H1 (cell line): ENCODE measurements at regions not wholly inside any gene's neighbourhood (a gene's known extent, or its start where the extent isn't known, plus 50 kb on each side); places are given as distances from the start of the nearest gene placed in this dataset.

Experiments
- EZH2 ChIP-seq: fragments of 200-600 bp; sonication (generic); IDR thresholded peaks from 2 replicates; pipeline ENCODE4 v1.7.1; 2012; ENCODE audit warnings: low read depth, mild to moderate bottlenecking, moderate library complexity, low read length, inconsistent platforms; ENCODE audit not compliant: severe bottlenecking
- GABPA ChIP-seq: IDR thresholded peaks from 2 replicates; pipeline ENCODE4 v1.6.1; 2011; ENCODE audit warnings: mild to moderate bottlenecking, low read length, moderate library complexity, borderline replicate concordance; ENCODE audit not compliant: insufficient read depth
- JUND ChIP-seq: IDR thresholded peaks from 2 replicates; pipeline ENCODE4 v1.6.1; 2011; ENCODE audit warnings: mild to moderate bottlenecking, improper control_type of control experiment, low read length
- MAFK ChIP-seq: IDR thresholded peaks from 2 replicates; pipeline ENCODE4 v1.6.1; 2012; ENCODE audit warnings: low read depth, mild to moderate bottlenecking, improper control_type of control experiment, low read length
- POLR2A ChIP-seq, 2 experiments: IDR thresholded peaks; 1 replicate in 1 of 2; 2 replicates in 1 of 2; pipeline ENCODE4 v1.6.1; 2011; ENCODE audit warnings: low read depth in 2 of 2, low read length in 2 of 2, mild to moderate bottlenecking in 2 of 2; ENCODE audit errors: control extremely low read depth in 1 of 2
- RFX5 ChIP-seq: IDR thresholded peaks from 2 replicates; pipeline ENCODE4 v1.6.1; 2011; ENCODE audit warnings: low read depth, low read length, improper control_type of control experiment, borderline replicate concordance
- SP1 ChIP-seq: IDR thresholded peaks from 2 replicates; pipeline ENCODE4 v1.6.1; 2011; ENCODE audit warnings: low read depth, low read length
- TCF12 ChIP-seq: IDR thresholded peaks from 2 replicates; pipeline ENCODE4 v1.6.1; 2011; ENCODE audit warnings: low read depth, mild to moderate bottlenecking, low read length
- TF ChIP-seq, protein P1 (sequence below), 3 experiments: IDR thresholded peaks; 1 replicate in 2 of 3; 2 replicates in 1 of 3; pipeline versions ENCODE4 v1.5.1 to v1.6.1; 2011; ENCODE audit warnings: low read length in 3 of 3, mild to moderate bottlenecking in 3 of 3, inconsistent platforms in 2 of 3, low read depth in 1 of 3, moderate library complexity in 1 of 3; ENCODE audit not compliant: insufficient read depth in 1 of 3; ENCODE audit errors: control extremely low read depth in 1 of 3

DNA sequence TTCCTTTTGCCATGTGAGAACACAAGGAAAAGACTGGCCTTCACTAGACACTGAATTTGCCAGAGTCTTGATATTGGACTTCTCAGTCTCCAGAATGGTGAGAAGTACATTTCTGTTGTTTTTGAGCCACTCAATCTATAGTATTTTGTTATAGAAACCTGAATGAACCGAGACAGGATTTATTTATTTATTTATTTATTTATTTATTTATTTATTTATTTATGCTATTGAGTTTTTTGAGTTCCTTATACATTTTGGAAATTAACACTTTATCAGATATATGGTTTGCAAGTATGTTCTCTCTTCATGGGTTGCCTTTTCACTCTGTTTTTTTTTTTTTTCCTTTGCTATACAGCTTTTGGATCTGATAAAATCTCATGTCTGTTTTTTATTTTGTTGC is 319.0 kb upstream of the PCDH20 start:
- no peak for TF ChIP-seq GABPA
- no peak for TF ChIP-seq JUND
- no peak for TF ChIP-seq RFX5
- TF ChIP-seq, protein P1, sequence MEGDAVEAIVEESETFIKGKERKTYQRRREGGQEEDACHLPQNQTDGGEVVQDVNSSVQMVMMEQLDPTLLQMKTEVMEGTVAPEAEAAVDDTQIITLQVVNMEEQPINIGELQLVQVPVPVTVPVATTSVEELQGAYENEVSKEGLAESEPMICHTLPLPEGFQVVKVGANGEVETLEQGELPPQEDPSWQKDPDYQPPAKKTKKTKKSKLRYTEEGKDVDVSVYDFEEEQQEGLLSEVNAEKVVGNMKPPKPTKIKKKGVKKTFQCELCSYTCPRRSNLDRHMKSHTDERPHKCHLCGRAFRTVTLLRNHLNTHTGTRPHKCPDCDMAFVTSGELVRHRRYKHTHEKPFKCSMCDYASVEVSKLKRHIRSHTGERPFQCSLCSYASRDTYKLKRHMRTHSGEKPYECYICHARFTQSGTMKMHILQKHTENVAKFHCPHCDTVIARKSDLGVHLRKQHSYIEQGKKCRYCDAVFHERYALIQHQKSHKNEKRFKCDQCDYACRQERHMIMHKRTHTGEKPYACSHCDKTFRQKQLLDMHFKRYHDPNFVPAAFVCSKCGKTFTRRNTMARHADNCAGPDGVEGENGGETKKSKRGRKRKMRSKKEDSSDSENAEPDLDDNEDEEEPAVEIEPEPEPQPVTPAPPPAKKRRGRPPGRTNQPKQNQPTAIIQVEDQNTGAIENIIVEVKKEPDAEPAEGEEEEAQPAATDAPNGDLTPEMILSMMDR (IDR thresholded peaks at IDR 0.05; ENCODE audit: control extremely low read depth in 1 of 3, insufficient read depth in 1 of 3, low read depth in 1 of 3, low read length in 3 of 3) = no peak
- TF ChIP-seq EZH2 = no peak
- no peak for TF ChIP-seq TCF12
- no peak for TF ChIP-seq SP1
- TF ChIP-seq MAFK = no peak
- no peak for TF ChIP-seq POLR2A (IDR thresholded peaks at IDR 0.05; ENCODE audit: control extremely low read depth in 1 of 2, low read depth in 2 of 2, low read length in 2 of 2)
